NCI-H345 treated with DMSO at 0.1 percent for 48 hours (cell line): ENCODE measurements at regions not wholly inside any gene's neighbourhood (a gene's known extent, or its start where the extent isn't known, plus 50 kb on each side); places are given as distances from the start of the nearest gene placed in this dataset.
"Not testable (repeated sequence)": the region's sequence is repeated elsewhere in the genome, so short reads cannot be mapped to it uniquely, and the experiment has no call there.

Source experiments
- DNase-seq: peaks from one replicate; lab custom pipeline; 2025; ENCODE audit not compliant: unreplicated experiment; lab: John Stamatoyannopoulos, UW

GRCh38 chr2:146561996-146562395 is 1282.8 kb upstream of the ACVR2A start:
- DNase-seq: no peak

- no peak for DNase-seq
Measured at GRCh38 chr2:146547236-146547635, 1297.6 kb upstream of the ACVR2A start.

GRCh38 chr2:146544701-146545100 is 1300.1 kb upstream of the ACVR2A start:
- DNase-seq: no peak

DNA sequence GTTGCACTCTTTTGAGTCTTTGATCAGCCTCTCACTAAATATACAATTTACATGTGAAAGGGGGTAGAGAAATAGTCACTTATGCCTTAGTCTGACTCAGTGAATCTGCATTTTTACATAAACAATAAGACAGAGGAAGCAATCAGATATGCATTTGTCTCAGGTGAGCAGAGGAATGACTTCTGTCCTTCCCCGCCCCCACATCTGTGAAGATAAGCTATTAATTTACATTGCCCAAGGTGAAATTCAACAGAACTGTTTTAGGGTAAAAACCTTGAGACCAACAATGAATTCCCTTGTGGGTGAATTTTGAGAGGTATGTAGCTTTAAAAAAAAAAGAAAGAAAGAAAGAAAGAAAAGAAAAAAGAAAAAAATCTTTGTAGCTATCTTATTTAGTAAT is 1302.9 kb upstream of the ACVR2A start:
- DNase-seq: no peak

- DNase-seq: no peak
Measured at GRCh38 chr2:146540271-146540932, 1304.4 kb upstream of the ACVR2A start.

- not testable (repeated sequence) for DNase-seq
Measured at GRCh38 chr2:146539739-146540138, 1305.1 kb upstream of the ACVR2A start.

GRCh38 chr2:146537477-146537876 is 1307.4 kb upstream of the ACVR2A start:
- no peak for DNase-seq

GRCh38 chr2:146532509-146533147 is 1312.2 kb upstream of the ACVR2A start:
- DNase-seq: no peak

GRCh38 chr2:146532009-146532408 is 1312.8 kb upstream of the ACVR2A start:
- DNase-seq: no peak

DNA sequence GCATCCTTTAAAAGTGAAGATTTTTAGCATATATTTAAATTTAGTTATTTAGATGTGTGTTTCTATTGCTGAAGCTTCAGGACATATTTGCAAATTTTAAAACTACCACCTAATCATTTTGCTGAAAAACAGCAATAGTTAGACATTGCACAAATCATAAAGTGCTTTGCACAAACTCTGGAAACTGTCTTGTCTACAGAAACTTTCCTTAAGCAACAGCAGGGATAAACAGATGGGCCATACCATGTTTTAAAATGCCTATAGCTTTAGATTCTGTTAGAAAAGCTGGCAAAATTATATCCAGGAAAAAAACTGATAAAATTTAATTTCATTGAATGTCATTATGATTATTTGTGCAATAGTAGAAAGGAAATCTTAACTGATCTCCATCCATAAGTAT is 1313.9 kb upstream of the ACVR2A start:
- no peak for DNase-seq

- no peak for DNase-seq
Measured at GRCh38 chr2:146527166-146527565, 1317.7 kb upstream of the ACVR2A start.

GRCh38 chr2:146523196-146523595 is 1321.6 kb upstream of the ACVR2A start:
- DNase-seq: peak; percentile 23

- no peak for DNase-seq
Measured at GRCh38 chr2:146506851-146507250, 1338.0 kb upstream of the ACVR2A start.

DNA sequence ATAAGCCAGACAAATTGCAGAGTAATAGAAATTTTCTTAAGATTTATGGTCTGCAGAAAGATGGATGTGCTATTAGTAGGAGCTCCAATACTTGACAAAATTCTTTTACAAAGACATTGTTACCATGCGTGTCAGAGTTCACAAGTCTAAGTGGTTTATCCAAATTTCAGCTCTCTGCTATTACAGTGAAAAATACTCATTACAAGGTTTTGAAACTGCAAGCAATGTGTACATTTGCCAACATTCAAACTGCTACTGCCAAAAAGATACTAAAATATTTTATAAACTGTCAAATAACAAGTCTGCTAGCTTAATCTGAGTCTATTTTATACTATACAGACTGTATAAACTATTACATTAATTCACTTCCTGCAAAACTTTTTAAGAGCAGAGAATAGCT is 1341.5 kb upstream of the ACVR2A start:
- DNase-seq: no peak

- DNase-seq: no peak
Measured at GRCh38 chr2:146496248-146496647, 1348.6 kb upstream of the ACVR2A start.

- DNase-seq: no peak
Measured at GRCh38 chr2:146489386-146489785, 1355.4 kb upstream of the ACVR2A start.

GRCh38 chr2:146481629-146482028 is 1363.2 kb upstream of the ACVR2A start:
- no peak for DNase-seq

GRCh38 chr2:146477383-146477782 is 1367.4 kb upstream of the ACVR2A start:
- no peak for DNase-seq

DNA sequence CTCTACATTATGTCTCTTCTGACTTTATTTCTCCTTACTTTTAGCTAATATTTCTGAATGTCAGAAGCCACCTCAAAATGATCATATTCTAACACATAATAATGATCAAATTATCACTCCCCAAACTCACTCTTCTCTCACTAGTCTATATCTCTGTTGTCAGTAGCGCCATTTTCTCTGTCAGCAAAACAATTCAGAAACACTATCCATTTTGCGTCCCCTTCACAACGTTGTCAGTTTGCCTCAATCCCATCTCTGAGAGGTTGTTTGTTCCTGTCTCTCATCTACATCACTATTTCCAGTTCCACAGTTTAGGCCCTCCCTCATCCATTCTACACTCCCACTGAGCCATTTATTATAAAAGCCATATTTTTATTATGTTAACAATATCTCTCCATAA is 1376.3 kb upstream of the ACVR2A start:
- no peak for DNase-seq

DNA sequence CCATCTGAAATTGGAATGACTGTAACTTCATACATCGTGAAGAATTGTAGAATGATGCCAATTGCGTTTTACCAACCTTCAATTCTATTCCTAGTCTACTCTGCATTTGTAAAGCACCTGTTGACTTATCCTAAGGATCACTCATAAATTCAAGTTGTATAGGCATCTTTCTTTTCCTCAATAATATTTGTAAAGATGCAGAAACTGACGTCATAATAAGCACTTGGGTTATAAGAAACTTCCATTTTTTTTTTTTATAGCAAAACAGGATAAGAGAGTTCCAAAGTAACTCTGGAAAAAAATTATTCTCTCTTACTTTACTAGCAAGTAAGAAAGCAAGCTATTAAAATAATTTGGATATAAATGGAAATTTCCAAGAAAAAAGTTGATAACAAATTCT is 1377.4 kb upstream of the ACVR2A start:
- no peak for DNase-seq

DNA sequence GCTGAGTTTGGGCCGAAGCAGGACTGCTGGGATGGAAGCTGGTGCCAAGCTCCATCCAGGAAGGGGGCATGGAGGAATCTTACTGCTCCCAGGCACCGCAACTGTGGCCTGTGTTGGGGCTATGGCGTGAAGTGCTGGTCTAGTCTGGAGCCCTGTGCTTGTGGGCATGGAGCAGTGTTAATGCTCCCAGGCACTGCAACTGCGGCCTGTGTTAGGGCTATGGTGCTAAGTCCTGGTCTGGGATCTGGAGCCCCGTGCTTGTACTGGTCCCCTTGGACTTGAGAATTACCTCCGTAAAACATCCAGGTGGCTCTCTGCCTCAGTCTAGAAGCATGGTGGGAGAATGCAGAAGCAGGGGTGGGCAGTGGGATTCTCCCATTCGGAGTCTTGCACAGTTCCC is 1379.4 kb upstream of the ACVR2A start:
- no peak for DNase-seq

- DNase-seq: no peak
Measured at GRCh38 chr2:146461068-146461467, 1383.8 kb upstream of the ACVR2A start.

DNA sequence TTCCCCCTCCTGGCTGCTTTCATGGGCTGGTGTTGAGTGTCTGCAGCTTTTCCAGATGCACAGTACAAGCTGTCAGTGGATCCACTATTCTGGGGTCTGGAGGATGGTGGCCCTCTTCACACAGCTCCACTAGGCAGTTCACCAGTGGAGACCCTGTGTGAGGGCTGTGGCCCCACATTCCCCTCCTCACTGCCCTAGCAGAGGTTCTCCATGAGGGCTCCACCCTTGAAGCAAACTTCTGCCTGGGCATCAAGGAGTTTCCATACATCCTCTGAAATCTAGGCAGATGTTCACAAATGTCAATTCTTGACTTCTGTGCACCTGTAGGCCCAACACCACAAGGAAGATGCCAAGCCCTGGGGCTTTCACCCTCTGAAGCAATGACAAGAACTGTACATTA is 1386.2 kb upstream of the ACVR2A start:
- no peak for DNase-seq
